Calu3 (cell line): ENCODE measurements at regions not wholly inside any gene's neighbourhood (a gene's known extent, or its start where the extent isn't known, plus 50 kb on each side); places are given as distances from the start of the nearest gene placed in this dataset.

ENCODE experiments used
- BruUV-seq: library from RNA; stranded (reverse); fragments of 400-500 nt; replicated peaks from 2 replicates; lab custom pipeline; 2021; lab: Mats Ljungman, UMichigan
- CTCF ChIA-PET: fragments of 300-600 bp; sonication (Branson Sonifier 250); formaldehyde crosslinking; loops from one replicate; lab custom pipeline; 2022; ENCODE audit warnings: antibody characterized with exemption; lab: Charles Lee
- DNase-seq: peaks from one replicate; pipeline ENCODE4 v3.0.0; 2022
- H3K27ac Mint-ChIP-seq: one replicate; pipeline ENCODE4 v1.8.0; 2022; ENCODE audit warnings: mixed read lengths; ENCODE audit not compliant: unreplicated experiment
- H3K27me3 Mint-ChIP-seq: one replicate; pipeline ENCODE4 v1.8.0; 2022; ENCODE audit warnings: mixed read lengths; ENCODE audit not compliant: unreplicated experiment
- H3K36me3 Mint-ChIP-seq: one replicate; pipeline ENCODE4 v1.8.0; 2022; ENCODE audit warnings: mild to moderate bottlenecking, moderate library complexity, mixed read lengths; ENCODE audit not compliant: insufficient read depth, unreplicated experiment
- H3K4me1 Mint-ChIP-seq: one replicate; pipeline ENCODE4 v1.8.0; 2022; ENCODE audit warnings: mild to moderate bottlenecking, low read depth, mixed read lengths; ENCODE audit not compliant: unreplicated experiment
- H3K4me3 Mint-ChIP-seq: one replicate; pipeline ENCODE4 v1.8.0; 2022; ENCODE audit warnings: mild to moderate bottlenecking, low read depth, moderate library complexity, mixed read lengths; ENCODE audit not compliant: unreplicated experiment
- H3K9me3 Mint-ChIP-seq: one replicate; pipeline ENCODE4 v1.8.0; 2022; ENCODE audit warnings: low read depth, mixed read lengths; ENCODE audit not compliant: unreplicated experiment
- CTCF ChIP-seq: fragments of 200-600 bp; IDR thresholded peaks from one replicate; pipeline ENCODE4 v1.8.0; 2022; ENCODE audit warnings: antibody characterized with exemption; ENCODE audit not compliant: unreplicated experiment
- intact Hi-C: fragments of 100-400 bp; cut with micrococcal nuclease; formaldehyde crosslinking; loops from one replicate; pipeline ENCODE4 v1.10.0; 2022; ENCODE audit not compliant: unreplicated experiment

GRCh38 chr3:76293856-76294255 lies 508.5 kb upstream of the ZNF717 start:
- CTCF ChIA-PET = no interaction called here
- Mint-ChIP-seq H3K4me3 (no peak overlapping the region), H3K27me3 (no peaks in the 10 kb centered on the region), H3K36me3 (peaks cover 4% of the 10 kb centered on the region), H3K4me1 (no peaks in the 10 kb centered on the region), H3K9me3 (peaks cover 12% of the 10 kb centered on the region), H3K27ac (no peak overlapping the region)
- intact Hi-C loops = no loop called here
- no peak for DNase-seq
- no TSS peak for BruUV-seq
- no peak for TF ChIP-seq CTCF

GRCh38 chr3:76300746-76301145 lies 515.4 kb upstream of the ZNF717 start:
- CTCF ChIA-PET = no interaction called here
- Mint-ChIP-seq H3K4me1 (no peaks in the 10 kb centered on the region), H3K27ac (no peak overlapping the region), H3K36me3 (no peaks in the 10 kb centered on the region), H3K4me3 (no peak overlapping the region), H3K27me3 (no peaks in the 10 kb centered on the region), H3K9me3 (peaks cover 19% of the 10 kb centered on the region)
- no peak for TF ChIP-seq CTCF
- intact Hi-C loops = no loop called here
- no TSS peak for BruUV-seq
- DNase-seq = no peak

GRCh38 chr3:76307556-76307955 lies 522.2 kb upstream of the ZNF717 start:
- CTCF ChIA-PET = no interaction called here
- BruUV-seq = no TSS peak
- intact Hi-C loops = no loop called here
- Mint-ChIP-seq H3K4me1 (no peaks in the 10 kb centered on the region), H3K36me3 (no peaks in the 10 kb centered on the region), H3K4me3 (no peak overlapping the region), H3K9me3 (peaks cover 7% of the 10 kb centered on the region), H3K27me3 (no peaks in the 10 kb centered on the region), H3K27ac (no peak overlapping the region)
- no peak for TF ChIP-seq CTCF
- DNase-seq = no peak

GRCh38 chr3:76308541-76308940 lies 523.2 kb upstream of the ZNF717 start:
- Mint-ChIP-seq H3K4me3 (no peak overlapping the region), H3K27me3 (no peaks in the 10 kb centered on the region), H3K4me1 (no peaks in the 10 kb centered on the region), H3K27ac (no peak overlapping the region), H3K36me3 (no peaks in the 10 kb centered on the region), H3K9me3 (peaks cover 7% of the 10 kb centered on the region)
- DNase-seq = no peak
- CTCF ChIA-PET = no interaction called here
- intact Hi-C loops = no loop called here
- TF ChIP-seq CTCF = no peak
- BruUV-seq = no TSS peak
